Astrocyte of the spinal cord (primary cell): ENCODE measurements at regions not wholly inside any gene's neighbourhood (a gene's known extent, or its start where the extent isn't known, plus 50 kb on each side); places are given as distances from the start of the nearest gene placed in this dataset.

Experiments used
- DNase-seq: peaks from one replicate; pipeline ENCODE4 v3.0.0; 2011; ENCODE audit warnings: low read depth, low spot score
- H3K4me3 ChIP-seq: 2 replicates; pipeline ENCODE4 v1.5.1; 2011; ENCODE audit warnings: low read depth, mild to moderate bottlenecking, low read length, moderate library complexity
- CTCF ChIP-seq: IDR thresholded peaks from 2 replicates; pipeline ENCODE4 v1.5.1; 2012; ENCODE audit warnings: low read depth, mild to moderate bottlenecking, low read length, inconsistent platforms
- in situ Hi-C: cut with HindIII; loops from 2 replicates; pipeline ENCODE4 v1.10.0; 2017; ENCODE audit warnings: low sequenced_read_pairs

- no peak for TF ChIP-seq CTCF
- H3K4me3 ChIP-seq: no peak overlapping the region
- in situ Hi-C loops: no loop called here
- DNase-seq: no peak
These were observed 52.4 kb upstream of the GNAI1 start for GRCh38 chr7:80082213-80082612.

DNA sequence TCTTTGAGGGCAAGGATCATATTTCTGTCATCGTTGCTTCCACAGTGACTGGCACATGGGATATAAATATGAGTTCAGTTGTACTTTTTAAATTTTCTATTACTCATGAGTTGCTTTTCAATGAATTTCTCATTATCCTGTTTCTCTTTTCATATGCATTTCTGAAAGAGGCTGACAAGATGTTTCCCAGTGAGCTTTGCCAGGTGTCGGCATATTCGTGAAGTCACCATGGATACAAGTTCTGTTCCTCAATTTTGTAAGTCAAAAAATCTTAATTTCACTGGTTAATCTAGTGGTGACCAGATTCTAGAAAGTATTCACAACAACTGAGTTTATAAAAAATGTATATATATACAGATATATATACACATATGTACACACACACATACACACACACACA, 55.7 kb upstream of the GNAI1 start:
- in situ Hi-C loops: no loop called here
- H3K4me3 ChIP-seq: no peak overlapping the region

GRCh38 chr7:80078159-80078731, 56.4 kb upstream of the GNAI1 start:
- no peak for TF ChIP-seq CTCF
- in situ Hi-C loops: no loop called here
- H3K4me3 ChIP-seq: peak overlapping the region; percentile 6
- DNase-seq: peak; percentile 45

More for the DNA sequence above, 55.7 kb upstream of the GNAI1 start:
- TF ChIP-seq CTCF: no peak
- no peak for DNase-seq

DNA sequence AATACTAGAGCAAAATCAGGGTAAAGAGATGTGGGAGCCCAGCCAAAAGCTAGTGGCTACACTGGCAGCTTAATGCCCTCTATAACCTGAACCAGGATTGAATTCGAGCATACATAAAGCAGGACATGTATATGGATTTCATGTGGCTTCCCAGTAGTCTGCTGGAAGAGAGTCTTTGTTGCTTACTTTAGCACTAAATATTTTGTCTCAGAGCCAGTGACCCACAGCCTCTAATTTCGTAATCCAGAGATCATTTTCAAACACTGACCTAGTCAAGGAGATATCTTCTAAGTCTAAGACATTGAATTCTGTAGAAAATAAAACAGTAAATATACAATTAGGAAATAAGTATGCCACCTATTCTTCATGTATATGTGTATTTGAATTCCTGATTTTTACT, 64.2 kb upstream of the GNAI1 start:
- no peak for DNase-seq

DNA sequence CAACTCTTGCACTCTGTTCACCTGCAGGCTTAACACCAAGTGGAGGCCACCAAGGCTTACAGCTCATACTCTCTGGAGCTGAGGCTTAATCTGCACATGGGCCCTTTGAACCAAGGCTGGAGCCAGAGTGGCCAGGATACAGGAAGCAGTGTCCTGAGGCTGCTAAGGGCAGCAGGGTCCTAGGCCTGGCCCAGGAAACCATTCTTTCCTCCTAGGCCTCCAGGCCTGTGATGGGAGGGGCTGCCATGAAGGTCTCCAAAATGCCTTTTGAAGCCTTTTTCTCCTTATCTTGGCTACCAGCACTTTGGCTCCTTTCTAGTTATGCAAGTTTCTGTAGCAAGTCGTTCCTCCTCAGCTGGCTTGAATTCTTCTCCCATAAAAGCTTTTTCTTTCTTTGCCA, 68.0 kb upstream of the GNAI1 start:
- no peak for DNase-seq
- no peak for TF ChIP-seq CTCF
- H3K4me3 ChIP-seq: no peak overlapping the region
- in situ Hi-C loops: no loop called here

More for the DNA sequence above, 64.2 kb upstream of the GNAI1 start:
- H3K4me3 ChIP-seq: no peak overlapping the region
- in situ Hi-C loops: no loop called here
- no peak for TF ChIP-seq CTCF

GRCh38 chr7:80063834-80064233, 70.8 kb upstream of the GNAI1 start:
- in situ Hi-C loops: no loop called here
- DNase-seq: no peak
- TF ChIP-seq CTCF: no peak
- H3K4me3 ChIP-seq: no peak overlapping the region
